Breast epithelium (tissue), 3 donors: ENCODE measurements at regions not wholly inside any gene's neighbourhood (a gene's known extent, or its start where the extent isn't known, plus 50 kb on each side); places are given as distances from the start of the nearest gene placed in this dataset.

ENCODE experiments used
- POLR2A ChIP-seq: fragments of 450-650 bp; IDR thresholded peaks from one replicate; pipeline ENCODE4 v1.6.1; 2016; ENCODE audit warnings: antibody characterized with exemption, mild to moderate bottlenecking, moderate library complexity
- TF ChIP-seq, protein P1 (sequence below), 3 donors: fragments of 450-650 bp; IDR thresholded peaks; one replicate each; pipeline ENCODE4 v1.5.1; 2016 to 2017; ENCODE audit warnings: antibody characterized with exemption in 3 of 3, mild to moderate bottlenecking in 3 of 3, moderate library complexity in 3 of 3

DNA sequence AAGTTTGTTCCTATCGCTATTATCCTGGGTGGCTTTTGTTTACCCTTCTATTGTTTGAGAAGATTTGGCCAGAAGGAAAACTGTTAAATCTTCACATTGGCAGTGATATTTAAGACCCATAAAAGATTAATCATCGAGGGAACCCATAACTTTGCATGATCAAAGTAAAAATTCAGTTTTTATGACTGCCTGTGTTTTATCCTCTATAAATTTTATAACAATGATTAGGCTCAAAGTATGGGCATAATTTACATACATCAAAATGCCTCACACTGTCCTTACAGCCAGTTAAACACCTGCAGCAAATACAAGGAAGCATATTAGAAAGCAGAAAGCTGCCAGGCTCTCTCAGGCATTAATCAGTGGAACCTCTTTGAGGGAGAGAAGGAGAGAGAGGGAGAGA, 289.1 kb downstream of the ICOS start:
- TF ChIP-seq, protein P1, sequence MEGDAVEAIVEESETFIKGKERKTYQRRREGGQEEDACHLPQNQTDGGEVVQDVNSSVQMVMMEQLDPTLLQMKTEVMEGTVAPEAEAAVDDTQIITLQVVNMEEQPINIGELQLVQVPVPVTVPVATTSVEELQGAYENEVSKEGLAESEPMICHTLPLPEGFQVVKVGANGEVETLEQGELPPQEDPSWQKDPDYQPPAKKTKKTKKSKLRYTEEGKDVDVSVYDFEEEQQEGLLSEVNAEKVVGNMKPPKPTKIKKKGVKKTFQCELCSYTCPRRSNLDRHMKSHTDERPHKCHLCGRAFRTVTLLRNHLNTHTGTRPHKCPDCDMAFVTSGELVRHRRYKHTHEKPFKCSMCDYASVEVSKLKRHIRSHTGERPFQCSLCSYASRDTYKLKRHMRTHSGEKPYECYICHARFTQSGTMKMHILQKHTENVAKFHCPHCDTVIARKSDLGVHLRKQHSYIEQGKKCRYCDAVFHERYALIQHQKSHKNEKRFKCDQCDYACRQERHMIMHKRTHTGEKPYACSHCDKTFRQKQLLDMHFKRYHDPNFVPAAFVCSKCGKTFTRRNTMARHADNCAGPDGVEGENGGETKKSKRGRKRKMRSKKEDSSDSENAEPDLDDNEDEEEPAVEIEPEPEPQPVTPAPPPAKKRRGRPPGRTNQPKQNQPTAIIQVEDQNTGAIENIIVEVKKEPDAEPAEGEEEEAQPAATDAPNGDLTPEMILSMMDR (IDR thresholded peaks at IDR 0.05): no peak
- no peak for TF ChIP-seq POLR2A
